ENCODE measurements at regions not wholly inside any gene's neighbourhood (a gene's known extent, or its start where the extent isn't known, plus 50 kb on each side); places are given as distances from the start of the nearest gene placed in this dataset.

GRCh38 chr11:69418576-69419296 lies 62.7 kb upstream of the LINC01488 start:
- H3K4me1 ChIP-seq = peaks cover 0 to 24% (median 11%) of the 10 kb centered on the region in 3 donors
- no peak overlapping the region for H3K27ac ChIP-seq
- WGBS, 2 donors = 68 to 97% methylated on average over 4 to 9 of the region's 14 CpGs
- no peaks in the 10 kb centered on the region for H3K27me3 ChIP-seq
- DNase-seq = no peak
- no peaks in the 10 kb centered on the region for H3K36me3 ChIP-seq
- intact Hi-C loops (cut with DNase I) = no loop called here
- H3K9me3 ChIP-seq = no peaks in the 10 kb centered on the region
- H3K4me3 ChIP-seq = no peak overlapping the region
- TF ChIP-seq, protein P1, sequence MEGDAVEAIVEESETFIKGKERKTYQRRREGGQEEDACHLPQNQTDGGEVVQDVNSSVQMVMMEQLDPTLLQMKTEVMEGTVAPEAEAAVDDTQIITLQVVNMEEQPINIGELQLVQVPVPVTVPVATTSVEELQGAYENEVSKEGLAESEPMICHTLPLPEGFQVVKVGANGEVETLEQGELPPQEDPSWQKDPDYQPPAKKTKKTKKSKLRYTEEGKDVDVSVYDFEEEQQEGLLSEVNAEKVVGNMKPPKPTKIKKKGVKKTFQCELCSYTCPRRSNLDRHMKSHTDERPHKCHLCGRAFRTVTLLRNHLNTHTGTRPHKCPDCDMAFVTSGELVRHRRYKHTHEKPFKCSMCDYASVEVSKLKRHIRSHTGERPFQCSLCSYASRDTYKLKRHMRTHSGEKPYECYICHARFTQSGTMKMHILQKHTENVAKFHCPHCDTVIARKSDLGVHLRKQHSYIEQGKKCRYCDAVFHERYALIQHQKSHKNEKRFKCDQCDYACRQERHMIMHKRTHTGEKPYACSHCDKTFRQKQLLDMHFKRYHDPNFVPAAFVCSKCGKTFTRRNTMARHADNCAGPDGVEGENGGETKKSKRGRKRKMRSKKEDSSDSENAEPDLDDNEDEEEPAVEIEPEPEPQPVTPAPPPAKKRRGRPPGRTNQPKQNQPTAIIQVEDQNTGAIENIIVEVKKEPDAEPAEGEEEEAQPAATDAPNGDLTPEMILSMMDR (IDR thresholded peaks at IDR 0.05) = no peak
- TF ChIP-seq POLR2A (IDR thresholded peaks at IDR 0.05) = no peak

DNA sequence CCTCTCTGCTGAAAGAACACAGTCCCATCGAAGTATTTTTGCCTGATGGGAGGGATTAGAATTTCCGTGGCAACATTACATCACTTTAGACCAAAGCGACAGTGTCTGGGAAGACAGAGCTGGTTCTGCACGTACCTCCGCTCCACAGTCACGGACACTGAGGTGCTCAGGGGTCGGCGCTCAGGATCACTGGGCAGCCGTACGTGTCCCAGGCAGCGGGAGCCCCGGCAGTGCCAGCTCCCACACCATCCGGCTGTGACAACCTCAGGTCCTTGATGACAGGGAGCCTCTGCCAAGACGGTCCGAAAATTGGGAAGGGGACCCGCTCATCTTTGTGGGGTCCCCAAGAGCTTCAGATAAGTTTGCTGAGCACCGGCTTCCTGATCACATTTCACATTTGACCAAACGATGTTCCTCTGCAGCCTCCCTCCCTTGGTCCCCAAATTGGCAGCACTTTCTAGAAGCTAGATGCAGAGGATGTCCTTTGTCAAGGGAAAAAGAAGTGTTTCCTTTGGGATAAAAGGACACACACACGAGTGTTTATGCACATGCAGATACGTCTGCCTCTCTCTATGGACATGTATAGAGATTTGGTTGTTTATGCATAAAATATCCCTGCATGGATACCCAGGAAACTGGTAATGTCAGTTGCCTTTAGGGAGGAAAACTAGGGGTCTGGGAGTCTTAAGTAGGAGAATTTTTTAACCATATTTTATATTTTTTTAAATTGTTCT lies 61.6 kb upstream of the LINC01488 start:
- no peaks in the 10 kb centered on the region for H3K27me3 ChIP-seq
- 78 to 79% methylated on average over 14 to 19 of the region's 20 CpGs for WGBS, 2 donors
- intact Hi-C loops (cut with DNase I) = no loop called here
- no peak for TF ChIP-seq POLR2A (IDR thresholded peaks at IDR 0.05)
- TF ChIP-seq, protein P1 (IDR thresholded peaks at IDR 0.05) = no peak
- H3K36me3 ChIP-seq = no peaks in the 10 kb centered on the region
- peaks cover 0 to 6% (median 5%) of the 10 kb centered on the region in 3 donors for H3K9me3 ChIP-seq
- peaks cover 0 to 19% (median 11%) of the 10 kb centered on the region in 3 donors for H3K4me1 ChIP-seq
- no peak for DNase-seq
- H3K27ac ChIP-seq = no peak overlapping the region
- no peak overlapping the region for H3K4me3 ChIP-seq

GRCh38 chr11:69422645-69423044 lies 58.8 kb upstream of the LINC01488 start:
- no peak for TF ChIP-seq POLR2A (IDR thresholded peaks at IDR 0.05)
- TF ChIP-seq, protein P1 (IDR thresholded peaks at IDR 0.05) = no peak
- no peaks in the 10 kb centered on the region for H3K36me3 ChIP-seq
- peaks cover 0 to 8% (median 6%) of the 10 kb centered on the region in 3 donors for H3K9me3 ChIP-seq
- no peak overlapping the region for H3K4me3 ChIP-seq
- DNase-seq = no peak
- H3K4me1 ChIP-seq = no peaks in the 10 kb centered on the region
- 89 to 91% methylated on average over 16 of the region's 16 CpGs for WGBS, 2 donors
- intact Hi-C loops (cut with DNase I) = no loop called here
- no peak overlapping the region for H3K27ac ChIP-seq
- H3K27me3 ChIP-seq = peaks cover 0 to 1% (median 0%) of the 10 kb centered on the region in 4 donors

DNA sequence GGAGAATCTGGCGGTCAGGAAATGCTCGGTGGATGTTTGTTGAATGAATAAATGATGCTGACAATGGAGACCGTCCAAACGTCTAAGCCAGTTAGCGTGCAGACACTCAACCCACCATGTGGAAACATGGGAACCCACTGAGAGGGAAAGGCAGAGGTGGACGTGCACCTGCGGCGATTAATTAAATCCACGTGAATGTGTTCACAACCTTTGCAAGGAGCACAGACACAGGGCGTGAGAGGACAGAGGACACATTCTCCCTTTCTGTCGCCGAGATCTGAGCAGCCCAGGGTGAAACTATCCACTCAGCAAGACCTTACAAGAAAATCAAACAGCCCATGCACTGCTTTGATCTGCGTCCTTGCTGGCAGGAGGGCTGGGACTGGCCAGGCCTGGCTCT lies 58.3 kb upstream of the LINC01488 start:
- TF ChIP-seq, protein P1 (IDR thresholded peaks at IDR 0.05) = no peak
- no peak for TF ChIP-seq POLR2A (IDR thresholded peaks at IDR 0.05)
- Histone ChIP-seq H3K27me3 (peaks cover 0 to 5% (median 0%) of the 10 kb centered on the region in 4 donors), H3K4me1 (no peaks in the 10 kb centered on the region), H3K9me3 (peaks cover 0 to 8% (median 6%) of the 10 kb centered on the region in 3 donors), H3K36me3 (no peaks in the 10 kb centered on the region), H3K27ac (no peak overlapping the region), H3K4me3 (no peak overlapping the region)
- WGBS, 2 donors = 80 to 91% methylated on average over 11 to 12 of the region's 13 CpGs
- intact Hi-C loops (cut with DNase I) = no loop called here
- DNase-seq = no peak

Data from esophagus squamous epithelium (tissue), 5 donors.